HCT116 (cell line): ENCODE measurements at regions not wholly inside any gene's neighbourhood (a gene's known extent, or its start where the extent isn't known, plus 50 kb on each side); places are given as distances from the start of the nearest gene placed in this dataset.

ENCODE experiments used
- ATAC-seq: fragments of 200-7000 bp; cut with Tn5 transposase; 2 replicates; pipeline ENCODE4 v1.9.1; 2020; ENCODE audit warnings: mild to moderate bottlenecking, moderate library complexity
- BruUV-seq: library from RNA; stranded (reverse); fragments of 400-500 nt; replicated peaks from 2 replicates; lab custom pipeline; 2021; lab: Mats Ljungman, UMichigan
- CTCF ChIA-PET: fragments of 300-600 bp; sonication (Branson Sonifier 250); formaldehyde crosslinking; loops from one replicate; lab custom pipeline; 2021; ENCODE audit warnings: antibody characterized with exemption; lab: Charles Lee
- POLR2A ChIA-PET: fragments of 300-600, 350-600 bp; sonication (Branson Sonifier 250); formaldehyde crosslinking; loops from one replicate; lab custom pipeline; 2021; ENCODE audit warnings: antibody characterized with exemption; lab: Charles Lee
- RAD21 ChIA-PET, 2 experiments: fragments of 300-600 bp; sonication (Branson Sonifier 250); formaldehyde crosslinking; loops; one replicate each; lab custom pipeline; 2023; ENCODE audit warnings: low total read pairs in 2 of 2; ENCODE audit not compliant: uncharacterized antibody in 2 of 2, unreplicated experiment in 2 of 2, low non-redundant PET in 1 of 2; lab: Charles Lee
- DNase-seq: peaks from one replicate; pipeline ENCODE4 v3.0.0-alpha.2; 2010; ENCODE audit warnings: low read depth, low spot score
- H2AFZ ChIP-seq: fragments of 200-600 bp; shearing (Covaris generic), sonication (generic); 2 replicates; pipeline ENCODE4 v1.6.1; 2017; ENCODE audit warnings: low read depth, mixed run types, mixed read lengths, antibody characterized with exemption, low read length; ENCODE audit not compliant: poor library complexity, severe bottlenecking
- H3K27ac ChIP-seq: 2 replicates; pipeline ENCODE4 v1.5.1; 2012; ENCODE audit warnings: low read depth, low read length
- H3K27me3 ChIP-seq: fragments of 200-600 bp; sonication (generic); 2 replicates; pipeline ENCODE4 v1.6.1; 2016; ENCODE audit warnings: mixed run types, low read length, mixed read lengths; ENCODE audit not compliant: insufficient read depth
- H3K36me3 ChIP-seq, 2 experiments: fragments of 200-500 bp in 1 of 2; fragments of 200-600 bp in 1 of 2; sonication (Bioruptor generic) in 1 of 2; sonication (generic) in 1 of 2; 2 replicates each; pipeline versions ENCODE4 v1.5.1 to v1.6.1; 2014 to 2016; ENCODE audit warnings: low read length in 2 of 2, inconsistent platforms in 1 of 2, mixed read lengths in 1 of 2, mixed run types in 1 of 2; ENCODE audit not compliant: insufficient read depth in 2 of 2, control insufficient read depth in 1 of 2
- H3K4me1 ChIP-seq, 2 experiments: fragments of 200-600 bp in 1 of 2; sonication (generic) in 1 of 2; 2 replicates each; pipeline versions ENCODE4 v1.5.1 to v1.6.1; 2012 to 2017; ENCODE audit warnings: low read length in 2 of 2, inconsistent platforms in 1 of 2, mild to moderate bottlenecking in 1 of 2, mixed read lengths in 1 of 2, mixed run types in 1 of 2, moderate library complexity in 1 of 2; ENCODE audit not compliant: insufficient read depth in 2 of 2, control insufficient read depth in 1 of 2
- H3K4me2 ChIP-seq: fragments of 200-600 bp; sonication (generic); 2 replicates; pipeline ENCODE4 v1.6.1; 2017; ENCODE audit warnings: mixed run types, low read length, mixed read lengths
- H3K4me3 ChIP-seq, 2 experiments: fragments of 200-600 bp in 1 of 2; sonication (generic) in 1 of 2; replicated peaks in 1 of 2; 2 replicates each; pipeline ENCODE4 v1.5.1; 2011 to 2016; ENCODE audit warnings: low read length in 2 of 2, control low read depth in 1 of 2, low read depth in 1 of 2, mild to moderate bottlenecking in 1 of 2, mixed read lengths in 1 of 2, mixed run types in 1 of 2
- H3K79me2 ChIP-seq: fragments of 200-600 bp; sonication (generic); 2 replicates; pipeline ENCODE4 v1.6.1; 2017; ENCODE audit warnings: mild to moderate bottlenecking, mixed run types, low read length, moderate library complexity, mixed read lengths; ENCODE audit not compliant: insufficient read depth
- H3K9ac ChIP-seq: fragments of 200-600 bp; sonication (generic); 2 replicates; pipeline ENCODE4 v1.6.1; 2016; ENCODE audit warnings: low read length, mixed read lengths
- H3K9me2 ChIP-seq: fragments of 200-600 bp; sonication (generic), shearing (Covaris generic); 2 replicates; pipeline ENCODE4 v1.6.1; 2017; ENCODE audit warnings: mixed run types, mild to moderate bottlenecking, moderate library complexity; ENCODE audit not compliant: insufficient read depth
- H3K9me3 ChIP-seq, 2 experiments: fragments of 200-500 bp in 1 of 2; fragments of 200-600 bp in 1 of 2; sonication (Bioruptor generic) in 1 of 2; sonication (generic) in 1 of 2; 2 replicates each; pipeline ENCODE4 v1.6.1; 2014 to 2017; ENCODE audit warnings: low read length in 2 of 2, mixed read lengths in 2 of 2, inconsistent platforms in 1 of 2, low read depth in 1 of 2, mild to moderate bottlenecking in 1 of 2, mixed run types in 1 of 2, moderate library complexity in 1 of 2; ENCODE audit not compliant: control insufficient read depth in 1 of 2, insufficient read depth in 1 of 2
- H4K20me1 ChIP-seq: fragments of 200-600 bp; sonication (generic), shearing (Covaris generic); 2 replicates; pipeline ENCODE4 v1.6.1; 2017; ENCODE audit warnings: mixed run types, mild to moderate bottlenecking, moderate library complexity; ENCODE audit not compliant: insufficient read depth
- ATF3 ChIP-seq: IDR thresholded peaks from 2 replicates; pipeline ENCODE4 v1.6.1; 2012
- CBX3 ChIP-seq: IDR thresholded peaks from 2 replicates; pipeline ENCODE4 v1.6.1; 2012; ENCODE audit warnings: low read depth
- REST ChIP-seq: IDR thresholded peaks from 2 replicates; pipeline ENCODE4 v1.6.1; 2012; ENCODE audit warnings: low read depth
- SIN3A ChIP-seq: IDR thresholded peaks from 2 replicates; pipeline ENCODE4 v1.6.1; 2012; ENCODE audit warnings: low read depth
- SP1 ChIP-seq: IDR thresholded peaks from 2 replicates; pipeline ENCODE4 v1.6.1; 2012; ENCODE audit warnings: low read depth
- SRF ChIP-seq: IDR thresholded peaks from 2 replicates; pipeline ENCODE4 v1.6.1; 2012; ENCODE audit warnings: low read depth
- TCF7L2 ChIP-seq: IDR thresholded peaks from 2 replicates; pipeline ENCODE4 v1.7.0; 2011; ENCODE audit warnings: borderline replicate concordance, inconsistent platforms; ENCODE audit not compliant: insufficient read depth, insufficient read length; ENCODE audit errors: extremely low read depth
- YY1 ChIP-seq: IDR thresholded peaks from 2 replicates; pipeline ENCODE4 v1.6.1; 2011; ENCODE audit warnings: low read length, low read depth, moderate library complexity, mild to moderate bottlenecking; ENCODE audit not compliant: insufficient replicate concordance; ENCODE audit errors: extremely low read depth
- intact Hi-C: fragments of 100-400 bp; cut with micrococcal nuclease; formaldehyde crosslinking; loops from 2 replicates; pipeline ENCODE4 v1.10.0; 2022

- CTCF ChIA-PET = no interaction called here
- Histone ChIP-seq H3K4me1 (no peaks in the 10 kb centered on the region), H3K9ac (no peak overlapping the region), H3K79me2 (no peaks in the 10 kb centered on the region), H3K4me2 (no peak overlapping the region), H3K9me3 (no peaks in the 10 kb centered on the region), H3K36me3 (no peaks in the 10 kb centered on the region), H2AFZ (no peak overlapping the region), H3K27ac (no peak overlapping the region), H4K20me1 (no peaks in the 10 kb centered on the region), H3K9me2 (no peaks in the 10 kb centered on the region), H3K4me3 (no peak overlapping the region), H3K27me3 (peaks cover 38% of the 10 kb centered on the region; the same call in 1 of the 2 replicates)
- RAD21 ChIA-PET = no interaction called here
- DNase-seq (no peak), ATAC-seq (no peak)
- no TSS peak for BruUV-seq
- TF ChIP-seq SRF (no peak), TCF7L2 (no peak), CBX3 (no peak), SP1 (no peak), ATF3 (no peak), SIN3A (no peak), REST (no peak), YY1 (no peak)
- POLR2A ChIA-PET = no interaction called here
- intact Hi-C loops = no loop called here
Measured at GRCh38 chr9:115649991-115650472, 503.6 kb upstream of the PAPPA start.
